GM12878 (cell line): ENCODE measurements at regions not wholly inside any gene's neighbourhood (a gene's known extent, or its start where the extent isn't known, plus 50 kb on each side); places are given as distances from the start of the nearest gene placed in this dataset.

Experiments used
- ATAC-seq: fragments of 200-7000 bp; cut with Tn5 transposase; 3 replicates; pipeline ENCODE4 v1.9.1; 2020; ENCODE audit warnings: mild to moderate bottlenecking, moderate library complexity
- BruUV-seq: library from RNA; stranded (reverse); fragments of 400-500 nt; replicated peaks from 2 replicates; lab custom pipeline; 2021; lab: Mats Ljungman, UMichigan
- CTCF ChIA-PET: fragments of 300-600 bp; sonication (Branson Sonifier 250); formaldehyde crosslinking; extraction: SDS; loops from one replicate; lab custom pipeline; 2021; ENCODE audit warnings: inconsistent platforms; lab: Yijun Ruan, JAX
- POLR2A ChIA-PET: fragments of 350-600 bp; formaldehyde crosslinking; extraction: SDS; loops from one replicate; lab custom pipeline; 2021; ENCODE audit warnings: inconsistent platforms; lab: Charles Lee
- RAD21 ChIA-PET: fragments of 300-600 bp; sonication (Branson Sonifier 250); formaldehyde crosslinking; loops from one replicate; lab custom pipeline; 2023; ENCODE audit warnings: antibody characterized with exemption; ENCODE audit not compliant: unreplicated experiment; lab: Charles Lee
- SMC1A ChIA-PET: fragments of 300-600 bp; sonication (Branson Sonifier 250); formaldehyde crosslinking; loops from one replicate; lab custom pipeline; 2023; ENCODE audit not compliant: unreplicated experiment, uncharacterized antibody; lab: Charles Lee
- DNase-seq: peaks from one replicate; pipeline ENCODE4 v3.0.0-alpha.2; 2011; ENCODE audit warnings: low read depth, low spot score
- FAIRE-seq: peaks from 3 replicates; lab custom pipeline; 2011; peaks lifted over from hg19 to GRCh38; lab: Jason Lieb, UNC
- H2AFZ ChIP-seq: 2 replicates; pipeline ENCODE4 v1.6.0; 2011; ENCODE audit warnings: low read depth, low read length, control low read depth; ENCODE audit not compliant: control insufficient read depth
- H3K27ac ChIP-seq: 2 replicates; pipeline ENCODE4 v1.5.1; 2011; ENCODE audit warnings: control low read depth; ENCODE audit not compliant: control insufficient read depth, insufficient read depth
- H3K27me3 ChIP-seq, 2 experiments: replicated peaks in 1 of 2; 2 replicates each; pipeline versions ENCODE4 v1.6.0 to v1.6.1; 2011; ENCODE audit warnings: low read length in 1 of 2; ENCODE audit not compliant: control insufficient read depth in 2 of 2, insufficient read depth in 2 of 2
- H3K36me3 ChIP-seq, 2 experiments: 2 replicates each; pipeline ENCODE4 v1.5.1; 2011; ENCODE audit warnings: low read length in 1 of 2; ENCODE audit not compliant: control insufficient read depth in 2 of 2, insufficient read depth in 2 of 2
- H3K4me1 ChIP-seq: 2 replicates; pipeline ENCODE4 v1.6.1; 2011; ENCODE audit warnings: mild to moderate bottlenecking, low read length, moderate library complexity, mixed read lengths; ENCODE audit not compliant: control insufficient read depth, insufficient read depth
- H3K4me2 ChIP-seq: 2 replicates; pipeline ENCODE4 v1.6.0; 2011; ENCODE audit warnings: control low read depth; ENCODE audit not compliant: control insufficient read depth, insufficient read depth
- H3K4me3 ChIP-seq: fragments of 200-600 bp; sonication (generic); 2 replicates; pipeline ENCODE4 v1.5.1; 2016
- H3K79me2 ChIP-seq: 2 replicates; pipeline ENCODE4 v1.6.0; 2011; ENCODE audit warnings: low read length; ENCODE audit not compliant: control insufficient read depth, insufficient read depth
- H3K9ac ChIP-seq: 2 replicates; pipeline ENCODE4 v1.8.0; 2011; ENCODE audit warnings: low read length, control low read depth, mixed read lengths; ENCODE audit not compliant: control insufficient read depth, insufficient read depth
- H3K9me3 ChIP-seq: replicated peaks from 3 replicates; pipeline ENCODE4 v1.5.1; 2011; ENCODE audit warnings: mild to moderate bottlenecking, low read length; ENCODE audit not compliant: control insufficient read depth, insufficient read depth
- H4K20me1 ChIP-seq: 2 replicates; pipeline ENCODE4 v1.6.0; 2011; ENCODE audit not compliant: control insufficient read depth, insufficient read depth
- CHD4 ChIP-seq: fragments of 200-600 bp; sonication (generic); IDR thresholded peaks from 2 replicates; pipeline ENCODE4 v1.6.1; 2016; ENCODE audit warnings: mild to moderate bottlenecking
- E4F1 ChIP-seq: fragments of 450-650 bp; IDR thresholded peaks from 2 replicates; pipeline ENCODE4 v1.6.1; 2018; ENCODE audit warnings: borderline replicate concordance, mild to moderate bottlenecking; ENCODE audit not compliant: partially characterized antibody
- EED ChIP-seq: sonication (generic); IDR thresholded peaks from 2 replicates; pipeline ENCODE4 v1.6.1; 2016; ENCODE audit warnings: antibody characterized with exemption, low read depth
- NFXL1 ChIP-seq: fragments of 450-650 bp; IDR thresholded peaks from 2 replicates; pipeline ENCODE4 v1.6.1; 2017; ENCODE audit warnings: antibody characterized with exemption, mild to moderate bottlenecking, borderline replicate concordance
- NFYB ChIP-seq: IDR thresholded peaks from 2 replicates; pipeline ENCODE4 v1.6.1; 2011; ENCODE audit warnings: low read depth, mild to moderate bottlenecking, low read length, improper control_type of control experiment, moderate library complexity; ENCODE audit not compliant: insufficient read depth
- POLR2A ChIP-seq: IDR thresholded peaks from 2 replicates; pipeline ENCODE4 v1.6.1; 2011; ENCODE audit warnings: low read depth, mild to moderate bottlenecking, low read length
- RCOR1 ChIP-seq: conservative IDR thresholded peaks from 2 replicates; pipeline ENCODE4 v1.6.1; 2012; ENCODE audit warnings: low read depth, low read length, improper control_type of control experiment
- SIN3A ChIP-seq: IDR thresholded peaks from 2 replicates; pipeline ENCODE4 v1.6.1; 2012; ENCODE audit warnings: low read depth, low read length, improper control_type of control experiment
- SMAD5 ChIP-seq: IDR thresholded peaks from 2 replicates; pipeline ENCODE4 v1.6.1; 2016; ENCODE audit warnings: antibody characterized with exemption, low read depth
- SRF ChIP-seq, 2 experiments: IDR thresholded peaks; 2 replicates each; pipeline ENCODE4 v1.6.1; 2011; ENCODE audit warnings: low read depth in 2 of 2, low read length in 2 of 2, mild to moderate bottlenecking in 1 of 2, moderate library complexity in 1 of 2
- TAF1 ChIP-seq: IDR thresholded peaks from 2 replicates; pipeline ENCODE4 v1.6.1; 2011; ENCODE audit warnings: mild to moderate bottlenecking, low read depth, low read length, borderline replicate concordance
- TCF7 ChIP-seq: IDR thresholded peaks from 2 replicates; pipeline ENCODE4 v1.6.1; 2014; ENCODE audit warnings: antibody characterized with exemption, borderline replicate concordance
- ZSCAN29 ChIP-seq: fragments of 450-650 bp; IDR thresholded peaks from 2 replicates; pipeline ENCODE4 v1.6.1; 2017; ENCODE audit warnings: mild to moderate bottlenecking, moderate library complexity
- WGBS: methylation state at CpG from one replicate; pipeline ENCODE4 v1.1.6; 2016; ENCODE audit warnings: low lambda C conversion rate; ENCODE audit not compliant: insufficient replicate concordance, insufficient coverage; ENCODE audit errors: missing lambda C conversion rate; 5-methylcytosine and 5-hydroxymethylcytosine counted together
- in situ Hi-C: fragments of 300-500 bp; cut with MboI; formaldehyde crosslinking; loops from 9 replicates; pipeline ENCODE4 v1.14.3; 2018; ENCODE audit warnings: mixed read lengths
- intact Hi-C: fragments of 100-400 bp; cut with micrococcal nuclease; formaldehyde crosslinking; loops from one replicate; pipeline ENCODE4 v1.14.2; 2022; ENCODE audit not compliant: unreplicated experiment
- TF ChIP-seq, protein P1 (sequence below): IDR thresholded peaks from 2 replicates; pipeline ENCODE4 v1.6.1; 2012; ENCODE audit warnings: low read length, inconsistent platforms
- TF ChIP-seq, protein P2 (sequence below): IDR thresholded peaks from 2 replicates; pipeline ENCODE4 v1.6.1; 2012; ENCODE audit warnings: low read depth, low read length, improper control_type of control experiment

- no peaks in the 10 kb centered on the region for H3K27me3 ChIP-seq
- H3K79me2 ChIP-seq: no peaks in the 10 kb centered on the region
- no peak overlapping the region for H3K4me3 ChIP-seq
- CTCF ChIA-PET: interaction anchor here (0.6 kb wide), 1 partner anchor 274 kb away, joined by 3 read pairs; no protein-coding TSS in a partner anchor
- H4K20me1 ChIP-seq: no peaks in the 10 kb centered on the region
- H3K4me2 ChIP-seq: no peak overlapping the region
- no peak for ATAC-seq
- no peak overlapping the region for H3K27ac ChIP-seq
- H3K9ac ChIP-seq: no peak overlapping the region
- no peak for FAIRE-seq
- no peaks in the 10 kb centered on the region for H3K36me3 ChIP-seq
- BruUV-seq: no TSS peak
- no peaks in the 10 kb centered on the region for H3K4me1 ChIP-seq
- in situ Hi-C loops: no loop called here
- no peak for TF ChIP-seq NFYB
- TF ChIP-seq ZSCAN29: no peak
- no peak for TF ChIP-seq TCF7
- no peak for TF ChIP-seq SIN3A
- no peak for TF ChIP-seq E4F1
- TF ChIP-seq, protein P1, sequence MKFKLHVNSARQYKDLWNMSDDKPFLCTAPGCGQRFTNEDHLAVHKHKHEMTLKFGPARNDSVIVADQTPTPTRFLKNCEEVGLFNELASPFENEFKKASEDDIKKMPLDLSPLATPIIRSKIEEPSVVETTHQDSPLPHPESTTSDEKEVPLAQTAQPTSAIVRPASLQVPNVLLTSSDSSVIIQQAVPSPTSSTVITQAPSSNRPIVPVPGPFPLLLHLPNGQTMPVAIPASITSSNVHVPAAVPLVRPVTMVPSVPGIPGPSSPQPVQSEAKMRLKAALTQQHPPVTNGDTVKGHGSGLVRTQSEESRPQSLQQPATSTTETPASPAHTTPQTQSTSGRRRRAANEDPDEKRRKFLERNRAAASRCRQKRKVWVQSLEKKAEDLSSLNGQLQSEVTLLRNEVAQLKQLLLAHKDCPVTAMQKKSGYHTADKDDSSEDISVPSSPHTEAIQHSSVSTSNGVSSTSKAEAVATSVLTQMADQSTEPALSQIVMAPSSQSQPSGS: no peak
- TF ChIP-seq POLR2A: no peak
- TF ChIP-seq CHD4: no peak
- TF ChIP-seq NFXL1: no peak
- no peak for TF ChIP-seq SMAD5
- TF ChIP-seq, protein P2, sequence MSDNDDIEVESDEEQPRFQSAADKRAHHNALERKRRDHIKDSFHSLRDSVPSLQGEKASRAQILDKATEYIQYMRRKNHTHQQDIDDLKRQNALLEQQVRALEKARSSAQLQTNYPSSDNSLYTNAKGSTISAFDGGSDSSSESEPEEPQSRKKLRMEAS: no peak
- TF ChIP-seq EED: no peak
- TF ChIP-seq SRF (IDR thresholded peaks at IDR 0.05; ENCODE audit: low read depth in 2 of 2, low read length in 2 of 2): no peak
- no peak for TF ChIP-seq TAF1
- TF ChIP-seq RCOR1: no peak
- TF ChIP-seq, all 136 proteins: peak for 0
- no peak for DNase-seq
- ChIA-PET RAD21 (no interaction called here), POLR2A (no interaction called here), SMC1A (interaction anchor here (0.6 kb wide), 1 partner anchor 1284 kb away, joined by 3 read pairs; no protein-coding TSS in a partner anchor)
- no peak overlapping the region for H2AFZ ChIP-seq
- no peaks in the 10 kb centered on the region for H3K9me3 ChIP-seq
- 0% methylated on average over 3 of the region's 3 CpGs for WGBS
- intact Hi-C loops: no loop called here
Observed at GRCh38 chr6:74912234-74912633, 293.6 kb downstream of the COL12A1 start.
